ENCODE measurements at regions not wholly inside any gene's neighbourhood (a gene's known extent, or its start where the extent isn't known, plus 50 kb on each side); places are given as distances from the start of the nearest gene placed in this dataset.

- Histone ChIP-seq H3K4me1 (replicated peaks) (no peaks in the 10 kb centered on the region), H3K27ac (no peak overlapping the region), H3K27me3 (replicated peaks; ENCODE audit: insufficient read depth) (no peaks in the 10 kb centered on the region), H3K4me3 (no peak overlapping the region), H3K36me3 (no peaks in the 10 kb centered on the region), H3K9me3 (no peaks in the 10 kb centered on the region)
- intact Hi-C loops (cut with DNase I), result no loop called here
- DNase-seq (ENCODE audit: low spot score), result no peak
- 60% methylated on average over 5 of the region's 5 CpGs for WGBS
- TF ChIP-seq CTCF (IDR thresholded peaks at IDR 0.05), result no peak
- TF ChIP-seq POLR2A (IDR thresholded peaks at IDR 0.05), result no peak
- TF ChIP-seq POLR2AphosphoS5 (IDR thresholded peaks at IDR 0.05), result no peak
Measured at GRCh38 chr6:165109011-165109410, 200.4 kb downstream of the C6orf118 start.

- H3K36me3 ChIP-seq, result no peaks in the 10 kb centered on the region
- no peak for DNase-seq (ENCODE audit: low spot score)
- no peak overlapping the region for H3K4me3 ChIP-seq
- H3K4me1 ChIP-seq (replicated peaks), result no peaks in the 10 kb centered on the region
- TF ChIP-seq POLR2AphosphoS5 (IDR thresholded peaks at IDR 0.05), result no peak
- no peak for TF ChIP-seq CTCF (IDR thresholded peaks at IDR 0.05)
- TF ChIP-seq POLR2A (IDR thresholded peaks at IDR 0.05), result no peak
- intact Hi-C loops (cut with DNase I), result no loop called here
- H3K27ac ChIP-seq, result no peak overlapping the region
- H3K27me3 ChIP-seq (replicated peaks; ENCODE audit: insufficient read depth), result no peaks in the 10 kb centered on the region
- 84% methylated on average over 2 of the region's 2 CpGs for WGBS
- no peaks in the 10 kb centered on the region for H3K9me3 ChIP-seq
Measured at GRCh38 chr6:165106261-165106660, 203.1 kb downstream of the C6orf118 start.

- TF ChIP-seq CTCF (IDR thresholded peaks at IDR 0.05), result no peak
- no peak for TF ChIP-seq POLR2A (IDR thresholded peaks at IDR 0.05)
- TF ChIP-seq POLR2AphosphoS5 (IDR thresholded peaks at IDR 0.05), result no peak
- WGBS, result 92% methylated on average over 4 of the region's 4 CpGs
- no peaks in the 10 kb centered on the region for H3K27me3 ChIP-seq (replicated peaks; ENCODE audit: insufficient read depth)
- H3K27ac ChIP-seq, result no peak overlapping the region
- no peak overlapping the region for H3K4me3 ChIP-seq
- DNase-seq (ENCODE audit: low spot score), result no peak
- intact Hi-C loops (cut with DNase I), result no loop called here
- no peaks in the 10 kb centered on the region for H3K4me1 ChIP-seq (replicated peaks)
- no peaks in the 10 kb centered on the region for H3K36me3 ChIP-seq
- H3K9me3 ChIP-seq, result no peaks in the 10 kb centered on the region
Measured at GRCh38 chr6:165098165-165098564, 211.2 kb downstream of the C6orf118 start.

- DNase-seq (ENCODE audit: low spot score), result no peak
- H3K27me3 ChIP-seq (replicated peaks; ENCODE audit: insufficient read depth), result no peaks in the 10 kb centered on the region
- H3K4me1 ChIP-seq (replicated peaks), result no peaks in the 10 kb centered on the region
- intact Hi-C loops (cut with DNase I), result no loop called here
- no peaks in the 10 kb centered on the region for H3K9me3 ChIP-seq
- H3K27ac ChIP-seq, result no peak overlapping the region
- H3K36me3 ChIP-seq, result no peaks in the 10 kb centered on the region
- H3K4me3 ChIP-seq, result no peak overlapping the region
- no peak for TF ChIP-seq CTCF (IDR thresholded peaks at IDR 0.05)
- no peak for TF ChIP-seq POLR2A (IDR thresholded peaks at IDR 0.05)
- TF ChIP-seq POLR2AphosphoS5 (IDR thresholded peaks at IDR 0.05), result no peak
- 26% methylated on average over 1 of the region's 1 CpG for WGBS
Measured at GRCh38 chr6:165096868-165097267, 212.5 kb downstream of the C6orf118 start.

- Histone ChIP-seq H3K9me3 (no peaks in the 10 kb centered on the region), H3K27me3 (replicated peaks; ENCODE audit: insufficient read depth) (no peaks in the 10 kb centered on the region), H3K4me3 (no peak overlapping the region), H3K27ac (no peak overlapping the region), H3K4me1 (replicated peaks) (no peaks in the 10 kb centered on the region), H3K36me3 (no peaks in the 10 kb centered on the region)
- WGBS, result 88% methylated on average over 5 of the region's 5 CpGs
- DNase-seq (ENCODE audit: low spot score), result no peak
- intact Hi-C loops (cut with DNase I), result no loop called here
- TF ChIP-seq POLR2A (IDR thresholded peaks at IDR 0.05) (no peak), CTCF (IDR thresholded peaks at IDR 0.05) (no peak), POLR2AphosphoS5 (IDR thresholded peaks at IDR 0.05) (no peak)
Measured at GRCh38 chr6:165096209-165096608, 213.2 kb downstream of the C6orf118 start.
